T-helper 2 cell treated with Interferon-gamma antibody and Interleukin-4, amounts not matched to agents 5 μg/mL and 100 μg/mL, for 36 hours (primary cell): ENCODE measurements at regions not wholly inside any gene's neighbourhood (a gene's known extent, or its start where the extent isn't known, plus 50 kb on each side); places are given as distances from the start of the nearest gene placed in this dataset.

Source experiments
- DNase-seq: peaks from one replicate; pipeline ENCODE4 v3.0.0; 2021; ENCODE audit warnings: low spot score
- H3K27ac Mint-ChIP-seq: one replicate; pipeline ENCODE4 v1.8.0; 2021; ENCODE audit warnings: mild to moderate bottlenecking, mixed read lengths
- H3K27me3 Mint-ChIP-seq: one replicate; pipeline ENCODE4 v1.8.0; 2021; ENCODE audit warnings: low read depth, mixed read lengths
- H3K36me3 Mint-ChIP-seq: one replicate; pipeline ENCODE4 v1.8.0; 2021; ENCODE audit warnings: low read depth, mixed read lengths
- H3K4me1 Mint-ChIP-seq: one replicate; pipeline ENCODE4 v1.8.0; 2021; ENCODE audit warnings: low read depth, mixed read lengths
- H3K4me3 Mint-ChIP-seq: one replicate; pipeline ENCODE4 v1.8.0; 2022; ENCODE audit warnings: mild to moderate bottlenecking, moderate library complexity, mixed read lengths
- H3K9me3 Mint-ChIP-seq: one replicate; pipeline ENCODE4 v1.8.0; 2021; ENCODE audit warnings: mixed read lengths

GRCh38 chr3:163953526-163953925 is 1124.8 kb downstream of the SI start:
- no peak for DNase-seq
- Mint-ChIP-seq H3K9me3 (peaks cover 9% of the 10 kb centered on the region), H3K36me3 (no peaks in the 10 kb centered on the region)

GRCh38 chr3:163952499-163952898 is 1125.8 kb downstream of the SI start:
- no peaks in the 10 kb centered on the region for H3K4me1 Mint-ChIP-seq
- H3K27me3 Mint-ChIP-seq, result no peaks in the 10 kb centered on the region
- no peaks in the 10 kb centered on the region for H3K9me3 Mint-ChIP-seq
- no peak overlapping the region for H3K27ac Mint-ChIP-seq
- H3K36me3 Mint-ChIP-seq, result no peaks in the 10 kb centered on the region
- no peak overlapping the region for H3K4me3 Mint-ChIP-seq
- no peak for DNase-seq

More at GRCh38 chr3:163953526-163953925, 1124.8 kb downstream of the SI start:
- Mint-ChIP-seq H3K4me1 (no peaks in the 10 kb centered on the region), H3K4me3 (no peak overlapping the region), H3K27me3 (no peaks in the 10 kb centered on the region), H3K27ac (no peak overlapping the region)

- no peak for DNase-seq
- Mint-ChIP-seq H3K9me3 (no peaks in the 10 kb centered on the region), H3K4me3 (no peak overlapping the region), H3K36me3 (no peaks in the 10 kb centered on the region), H3K4me1 (no peaks in the 10 kb centered on the region), H3K27ac (no peak overlapping the region), H3K27me3 (no peaks in the 10 kb centered on the region)
Measured at GRCh38 chr3:163951397-163951987, 1126.8 kb downstream of the SI start.

- DNase-seq, result no peak
- Mint-ChIP-seq H3K27me3 (no peaks in the 10 kb centered on the region), H3K36me3 (no peaks in the 10 kb centered on the region), H3K4me3 (no peak overlapping the region), H3K27ac (no peak overlapping the region), H3K9me3 (peaks cover 30% of the 10 kb centered on the region), H3K4me1 (no peaks in the 10 kb centered on the region)
Measured at GRCh38 chr3:163946785-163947184, 1131.5 kb downstream of the SI start.

- Mint-ChIP-seq H3K27me3 (no peaks in the 10 kb centered on the region), H3K27ac (no peak overlapping the region), H3K36me3 (no peaks in the 10 kb centered on the region), H3K4me3 (no peak overlapping the region), H3K9me3 (peaks cover 39% of the 10 kb centered on the region), H3K4me1 (no peaks in the 10 kb centered on the region)
- no peak for DNase-seq
Measured at GRCh38 chr3:163943664-163944063, 1134.6 kb downstream of the SI start.

GRCh38 chr3:163939926-163940325 is 1138.4 kb downstream of the SI start:
- Mint-ChIP-seq H3K4me1 (no peaks in the 10 kb centered on the region), H3K36me3 (no peaks in the 10 kb centered on the region), H3K4me3 (no peak overlapping the region), H3K27ac (no peak overlapping the region), H3K9me3 (peaks cover 36% of the 10 kb centered on the region), H3K27me3 (no peaks in the 10 kb centered on the region)
- DNase-seq, result no peak

GRCh38 chr3:163936543-163936942 is 1141.8 kb downstream of the SI start:
- Mint-ChIP-seq H3K4me3 (no peak overlapping the region), H3K9me3 (peaks cover 13% of the 10 kb centered on the region), H3K36me3 (no peaks in the 10 kb centered on the region), H3K27ac (no peak overlapping the region), H3K4me1 (no peaks in the 10 kb centered on the region), H3K27me3 (no peaks in the 10 kb centered on the region)
- DNase-seq, result no peak

- no peaks in the 10 kb centered on the region for H3K36me3 Mint-ChIP-seq
- no peak overlapping the region for H3K27ac Mint-ChIP-seq
- no peak overlapping the region for H3K4me3 Mint-ChIP-seq
Measured at GRCh38 chr3:163935411-163935810, 1142.9 kb downstream of the SI start.

GRCh38 chr3:163929069-163929652 is 1149.1 kb downstream of the SI start:
- Mint-ChIP-seq H3K4me1 (no peaks in the 10 kb centered on the region), H3K4me3 (no peak overlapping the region), H3K9me3 (peaks cover 10% of the 10 kb centered on the region), H3K27ac (no peak overlapping the region), H3K27me3 (no peaks in the 10 kb centered on the region), H3K36me3 (no peaks in the 10 kb centered on the region)
- no peak for DNase-seq

More at GRCh38 chr3:163935411-163935810, 1142.9 kb downstream of the SI start:
- no peaks in the 10 kb centered on the region for H3K4me1 Mint-ChIP-seq
- peaks cover 9% of the 10 kb centered on the region for H3K9me3 Mint-ChIP-seq
- H3K27me3 Mint-ChIP-seq, result no peaks in the 10 kb centered on the region
- DNase-seq, result no peak

GRCh38 chr3:163927521-163927920 is 1150.8 kb downstream of the SI start:
- H3K36me3 Mint-ChIP-seq, result no peaks in the 10 kb centered on the region
- no peak for DNase-seq
- H3K4me3 Mint-ChIP-seq, result no peak overlapping the region
- H3K27ac Mint-ChIP-seq, result no peak overlapping the region
- no peaks in the 10 kb centered on the region for H3K27me3 Mint-ChIP-seq
- no peaks in the 10 kb centered on the region for H3K4me1 Mint-ChIP-seq
- peaks cover 8% of the 10 kb centered on the region for H3K9me3 Mint-ChIP-seq

- DNase-seq, result no peak
- Mint-ChIP-seq H3K27me3 (no peaks in the 10 kb centered on the region), H3K27ac (no peak overlapping the region), H3K4me1 (no peaks in the 10 kb centered on the region), H3K9me3 (peaks cover 8% of the 10 kb centered on the region), H3K4me3 (no peak overlapping the region), H3K36me3 (no peaks in the 10 kb centered on the region)
Measured at GRCh38 chr3:163924600-163924999, 1153.7 kb downstream of the SI start.

- H3K27me3 Mint-ChIP-seq, result no peaks in the 10 kb centered on the region
- H3K36me3 Mint-ChIP-seq, result no peaks in the 10 kb centered on the region
- DNase-seq, result no peak
- H3K4me3 Mint-ChIP-seq, result no peak overlapping the region
- H3K27ac Mint-ChIP-seq, result no peak overlapping the region
- peaks cover 5% of the 10 kb centered on the region for H3K9me3 Mint-ChIP-seq
- H3K4me1 Mint-ChIP-seq, result no peaks in the 10 kb centered on the region
Measured at GRCh38 chr3:163919154-163919553, 1159.1 kb downstream of the SI start.

- no peak for DNase-seq
- no peaks in the 10 kb centered on the region for H3K27me3 Mint-ChIP-seq
- H3K4me3 Mint-ChIP-seq, result no peak overlapping the region
- peaks cover 8% of the 10 kb centered on the region for H3K9me3 Mint-ChIP-seq
- H3K4me1 Mint-ChIP-seq, result no peaks in the 10 kb centered on the region
- no peak overlapping the region for H3K27ac Mint-ChIP-seq
- H3K36me3 Mint-ChIP-seq, result no peaks in the 10 kb centered on the region
Measured at GRCh38 chr3:163916596-163917560, 1161.4 kb downstream of the SI start.

- peaks cover 8% of the 10 kb centered on the region for H3K9me3 Mint-ChIP-seq
- H3K36me3 Mint-ChIP-seq, result no peaks in the 10 kb centered on the region
- no peaks in the 10 kb centered on the region for H3K4me1 Mint-ChIP-seq
- no peaks in the 10 kb centered on the region for H3K27me3 Mint-ChIP-seq
- no peak overlapping the region for H3K27ac Mint-ChIP-seq
- no peak overlapping the region for H3K4me3 Mint-ChIP-seq
- DNase-seq, result no peak
Measured at GRCh38 chr3:163915280-163915679, 1163.0 kb downstream of the SI start.
